Hypothalamus (tissue), 51 donors: ENCODE measurements at regions not wholly inside any gene's neighbourhood (a gene's known extent, or its start where the extent isn't known, plus 50 kb on each side); places are given as distances from the start of the nearest gene placed in this dataset.
A peak's percentile ranks its signal among the peaks of the same experiment; 100 is the strongest.
"Not testable (repeated sequence)": the region's sequence is repeated elsewhere in the genome, so short reads cannot be mapped to it uniquely, and the experiment has no call there.

Experiments used
- DNase-seq, 51 donors: peaks; one replicate each; lab custom pipeline; 2025; lab: John Stamatoyannopoulos, UW

DNA sequence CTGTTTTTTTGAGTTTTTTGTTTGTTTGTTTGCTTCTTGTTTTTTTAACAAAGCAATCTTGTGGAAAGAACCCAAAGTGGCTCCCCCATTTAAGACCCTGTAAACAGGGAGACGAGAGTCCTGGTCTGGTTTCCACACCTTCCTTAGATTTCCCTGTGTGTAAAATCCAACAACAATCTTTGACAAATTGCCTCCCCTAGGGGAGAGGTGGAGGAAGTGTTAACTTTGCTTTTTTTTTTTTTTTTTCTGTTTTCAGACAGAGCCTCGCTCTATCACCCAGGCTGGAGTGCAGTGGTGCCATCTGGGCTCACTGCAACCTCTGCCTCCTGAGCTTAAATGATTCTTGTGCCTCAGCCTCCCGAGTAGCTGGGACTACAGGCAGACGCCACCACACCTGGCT is 136.0 kb downstream of the OTOP1 start:
- DNase-seq, result not testable (repeated sequence)

GRCh38 chr4:4092159-4092558 is 134.6 kb downstream of the OTOP1 start:
- not testable (repeated sequence) for DNase-seq

DNA sequence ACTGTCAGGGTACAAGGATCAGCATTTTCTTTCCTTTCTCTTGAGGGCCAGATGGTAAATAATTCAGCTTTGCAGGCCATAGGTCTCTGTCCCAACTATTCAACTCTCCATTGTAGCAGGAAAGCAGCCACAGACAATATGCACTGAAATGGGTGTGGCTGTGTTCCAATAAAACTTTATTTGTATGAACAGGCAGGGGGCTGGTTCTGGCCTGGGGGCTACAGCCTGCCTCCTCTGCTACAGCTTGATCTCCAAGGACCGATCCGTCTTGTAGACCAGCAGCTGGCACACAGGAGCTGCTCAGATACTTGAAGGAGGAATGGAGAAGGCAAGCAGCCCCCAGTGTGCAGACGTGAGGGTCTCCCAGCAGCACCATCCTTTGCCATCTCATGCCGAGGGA is 127.1 kb downstream of the OTOP1 start:
- DNase-seq, result not testable (repeated sequence)

- not testable (repeated sequence) for DNase-seq
Measured at GRCh38 chr4:4106923-4107322, 119.8 kb downstream of the OTOP1 start.

DNA sequence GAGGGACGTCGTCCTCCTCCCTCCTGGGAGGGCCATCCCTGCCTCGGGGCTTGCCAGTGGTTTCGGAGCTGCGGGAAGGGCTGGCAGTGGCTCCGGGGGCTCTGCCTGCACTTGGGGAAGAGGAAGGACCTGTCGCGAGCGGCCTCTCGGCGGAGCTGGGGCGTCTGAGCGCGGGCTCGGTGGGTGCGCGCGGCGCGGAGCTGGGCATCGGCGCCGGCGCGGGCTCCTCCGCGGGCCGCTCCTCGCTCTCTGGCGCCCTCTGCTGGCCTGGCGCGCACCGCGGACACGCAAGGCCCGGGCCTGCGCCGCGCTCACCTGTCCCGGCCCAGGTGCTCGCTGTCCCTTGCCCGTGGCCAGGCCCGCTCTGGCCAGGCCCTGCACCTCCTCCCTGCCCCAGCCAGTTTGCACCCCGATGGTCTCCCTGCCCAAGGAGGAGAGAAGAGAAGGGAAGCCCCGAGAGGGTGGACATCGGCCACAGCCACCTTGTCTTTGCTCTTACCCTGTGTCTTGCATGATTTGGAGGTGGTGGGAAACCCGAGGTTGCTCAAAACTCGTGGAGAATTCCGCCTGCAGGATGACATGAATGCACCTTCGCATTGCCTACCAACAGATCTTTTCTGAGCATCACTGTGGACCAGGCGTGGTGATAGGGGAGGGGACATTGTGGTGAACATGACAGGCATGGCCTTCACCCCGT is 119.2 kb downstream of the OTOP1 start:
- DNase-seq, result peak in 31 of 51 donors; percentile 1 to 67 (median 21)

DNA sequence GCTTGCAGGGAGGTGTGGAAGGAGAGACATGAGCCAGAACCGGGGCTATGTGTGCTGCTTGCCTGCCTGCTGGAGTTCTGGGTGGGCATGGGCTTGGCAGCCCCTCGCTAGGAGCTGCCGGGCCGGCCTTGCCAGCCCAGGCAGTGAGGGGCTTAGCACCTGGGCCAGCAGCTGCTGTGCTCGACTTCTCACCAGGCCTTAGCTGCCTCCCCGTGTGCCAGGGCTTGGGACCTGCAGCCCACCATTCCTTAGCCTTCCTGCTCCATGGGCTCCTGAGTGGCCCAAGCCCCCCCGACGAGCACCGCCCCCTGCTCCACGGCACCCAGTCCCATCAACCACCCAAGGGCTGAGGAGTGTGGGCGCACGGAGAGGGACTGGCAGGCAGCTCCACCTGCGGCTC is 111.3 kb downstream of the OTOP1 start:
- not testable (repeated sequence) for DNase-seq

- DNase-seq, result not testable (repeated sequence)
Measured at GRCh38 chr4:4116901-4117300, 109.8 kb downstream of the OTOP1 start.

DNA sequence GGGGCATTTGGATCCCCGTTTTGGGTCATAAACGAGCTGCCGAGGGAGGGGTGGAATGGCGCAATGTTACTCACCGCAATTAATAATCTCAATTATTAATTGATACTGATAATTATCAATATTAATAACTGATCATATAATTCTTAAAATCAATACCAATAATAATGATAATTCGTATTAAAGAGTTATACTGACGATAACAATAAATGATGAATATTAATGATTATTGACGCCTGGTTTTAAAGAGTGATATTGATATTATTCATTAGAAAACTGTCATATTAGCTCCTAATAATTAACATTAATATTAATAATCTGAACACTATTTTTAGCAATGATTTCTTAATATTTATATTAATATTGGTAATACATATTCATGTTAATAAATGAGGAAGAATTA is 92.4 kb downstream of the OTOP1 start:
- DNase-seq, result not testable (repeated sequence)

GRCh38 chr4:4136621-4137020 is 90.1 kb downstream of the OTOP1 start:
- not testable (repeated sequence) for DNase-seq
